SJCRH30 (cell line): ENCODE measurements at regions not wholly inside any gene's neighbourhood (a gene's known extent, or its start where the extent isn't known, plus 50 kb on each side); places are given as distances from the start of the nearest gene placed in this dataset.

ENCODE experiments used
- DNase-seq, 2 experiments: peaks; one replicate each; pipeline ENCODE4 v3.0.0-alpha.2; 2015 to 2020
- H3K27ac ChIP-seq: fragments of 250-450 bp; sonication (Bioruptor Pico); 2 replicates; pipeline ENCODE4 v1.5.1; 2020; ENCODE audit warnings: mild to moderate bottlenecking, moderate library complexity
- H3K27me3 ChIP-seq: fragments of 250-450 bp; sonication (Bioruptor Pico); 2 replicates; pipeline ENCODE4 v1.5.1; 2020; ENCODE audit warnings: mild to moderate bottlenecking, moderate library complexity
- H3K36me3 ChIP-seq: fragments of 250-450 bp; sonication (Bioruptor Pico); 2 replicates; pipeline ENCODE4 v1.5.1; 2020; ENCODE audit warnings: mild to moderate bottlenecking, moderate library complexity
- H3K4me1 ChIP-seq: fragments of 250-450 bp; sonication (Bioruptor Pico); 2 replicates; pipeline ENCODE4 v1.5.1; 2020; ENCODE audit warnings: mild to moderate bottlenecking, moderate library complexity
- H3K4me3 ChIP-seq: fragments of 250-450 bp; sonication (Bioruptor Pico); 2 replicates; pipeline ENCODE4 v1.5.1; 2020; ENCODE audit warnings: mild to moderate bottlenecking, moderate library complexity
- H3K9me3 ChIP-seq: fragments of 250-450 bp; sonication (Bioruptor Pico); replicated peaks from 2 replicates; pipeline ENCODE4 v1.5.1; 2020; ENCODE audit warnings: mild to moderate bottlenecking, moderate library complexity

DNA sequence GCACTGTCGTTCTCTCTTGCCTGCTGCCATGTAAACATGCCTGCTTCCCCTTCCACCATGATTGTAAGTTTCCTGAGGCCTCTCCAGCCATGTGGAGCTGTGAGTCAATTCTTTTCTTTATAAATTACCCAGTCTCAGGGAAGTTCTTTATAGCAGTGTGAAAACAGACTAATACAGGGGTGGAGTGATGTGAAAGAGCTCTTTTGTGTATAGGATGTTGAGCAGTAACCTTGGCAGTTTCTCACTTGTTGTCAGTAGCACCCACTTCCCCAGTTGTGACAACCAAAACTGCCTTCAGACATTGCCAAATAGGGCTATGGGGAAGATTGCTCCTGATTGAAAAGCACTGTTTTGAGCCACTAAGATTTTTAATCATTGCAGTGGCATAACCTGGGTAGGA is 552.2 kb upstream of the ZNF462 start:
- no peak overlapping the region for H3K27ac ChIP-seq
- no peak for DNase-seq
- H3K9me3 ChIP-seq, result no peaks in the 10 kb centered on the region
- no peaks in the 10 kb centered on the region for H3K27me3 ChIP-seq
- H3K4me3 ChIP-seq, result no peak overlapping the region
- no peaks in the 10 kb centered on the region for H3K36me3 ChIP-seq
- H3K4me1 ChIP-seq, result no peaks in the 10 kb centered on the region

DNA sequence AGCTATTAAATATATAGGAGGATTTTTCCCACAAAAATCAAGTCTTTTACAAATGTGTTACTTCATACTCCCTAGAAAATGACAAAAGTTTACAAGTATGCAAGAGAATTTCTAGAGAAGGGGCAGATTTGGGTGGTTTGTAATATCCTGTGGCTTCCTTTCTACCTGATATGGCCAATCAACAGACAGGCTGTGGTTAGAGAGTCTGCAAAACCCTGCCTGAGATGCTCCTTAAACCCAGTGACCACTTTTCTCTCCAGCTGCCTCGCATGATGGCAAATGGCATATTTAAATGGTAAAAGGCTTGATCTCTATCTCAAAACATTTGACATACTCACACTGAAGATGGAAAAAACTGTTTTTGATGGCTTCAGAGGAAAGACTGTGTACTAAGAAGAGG is 550.1 kb upstream of the ZNF462 start:
- H3K27me3 ChIP-seq, result no peaks in the 10 kb centered on the region

DNA sequence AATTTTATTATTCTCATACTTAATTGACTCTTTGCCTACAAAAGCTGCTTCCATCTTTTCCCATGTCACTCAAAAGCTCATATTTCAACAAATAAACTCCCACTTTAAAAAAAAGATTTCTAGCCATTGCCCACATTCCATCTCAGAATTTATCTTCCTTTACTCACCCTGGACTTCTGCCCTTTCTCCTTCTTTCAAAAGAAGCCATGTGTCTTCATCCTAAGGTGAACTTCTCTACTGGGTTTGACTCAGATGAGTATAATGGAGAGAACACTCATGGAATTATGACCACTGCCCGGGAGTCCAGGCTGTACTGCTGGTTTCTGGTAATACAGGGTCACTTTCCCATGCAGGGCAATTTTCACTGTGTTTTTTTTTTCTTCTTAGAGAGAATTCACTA is 548.5 kb upstream of the ZNF462 start:
- no peaks in the 10 kb centered on the region for H3K4me1 ChIP-seq
- no peak for DNase-seq
- no peak overlapping the region for H3K27ac ChIP-seq
- no peaks in the 10 kb centered on the region for H3K36me3 ChIP-seq
- no peak overlapping the region for H3K4me3 ChIP-seq
- H3K9me3 ChIP-seq, result no peaks in the 10 kb centered on the region
- H3K27me3 ChIP-seq, result no peaks in the 10 kb centered on the region

More for the DNA sequence above, 550.1 kb upstream of the ZNF462 start:
- Histone ChIP-seq H3K4me3 (no peak overlapping the region), H3K27ac (no peak overlapping the region), H3K9me3 (no peaks in the 10 kb centered on the region), H3K36me3 (no peaks in the 10 kb centered on the region), H3K4me1 (no peaks in the 10 kb centered on the region)
- no peak for DNase-seq

DNA sequence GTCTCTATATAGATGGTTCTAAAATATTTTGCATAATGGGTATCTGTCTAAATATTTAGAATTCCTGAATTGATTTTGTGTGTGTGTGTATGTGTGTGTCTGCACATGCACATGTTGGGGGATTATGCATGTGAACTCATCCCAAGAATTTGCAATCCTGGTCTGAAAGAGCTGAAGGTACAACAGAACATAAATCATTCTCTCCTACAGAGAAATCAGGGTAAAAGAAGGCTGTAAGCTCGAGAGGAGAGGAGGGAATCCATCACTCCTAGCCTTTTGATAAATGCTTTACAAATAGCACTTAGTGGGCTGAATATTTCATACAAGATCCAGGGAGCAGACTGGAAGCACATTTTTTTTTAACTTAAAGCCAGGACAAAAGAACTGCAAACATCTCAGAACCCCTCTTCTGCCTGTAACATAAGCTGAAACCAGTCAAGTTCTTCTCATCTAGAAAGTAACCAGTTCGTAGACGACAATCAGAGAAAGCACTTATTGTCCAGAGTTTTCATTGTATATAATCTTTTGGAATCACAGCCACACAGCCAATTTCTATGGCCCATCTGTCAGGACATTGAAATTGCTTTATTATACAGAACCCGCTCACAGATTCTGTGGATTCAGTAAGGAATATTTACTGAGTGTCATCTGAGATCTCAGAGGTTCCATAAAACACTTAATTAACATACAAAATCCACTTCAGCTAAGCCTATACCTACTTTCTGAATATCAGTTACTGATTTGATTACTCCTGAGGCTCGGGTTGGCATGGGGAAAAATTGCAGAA is 541.4 kb upstream of the ZNF462 start:
- DNase-seq, result no peak
- Histone ChIP-seq H3K27me3 (no peaks in the 10 kb centered on the region), H3K36me3 (no peaks in the 10 kb centered on the region), H3K9me3 (no peaks in the 10 kb centered on the region), H3K4me1 (no peaks in the 10 kb centered on the region), H3K4me3 (no peak overlapping the region), H3K27ac (no peak overlapping the region)

DNA sequence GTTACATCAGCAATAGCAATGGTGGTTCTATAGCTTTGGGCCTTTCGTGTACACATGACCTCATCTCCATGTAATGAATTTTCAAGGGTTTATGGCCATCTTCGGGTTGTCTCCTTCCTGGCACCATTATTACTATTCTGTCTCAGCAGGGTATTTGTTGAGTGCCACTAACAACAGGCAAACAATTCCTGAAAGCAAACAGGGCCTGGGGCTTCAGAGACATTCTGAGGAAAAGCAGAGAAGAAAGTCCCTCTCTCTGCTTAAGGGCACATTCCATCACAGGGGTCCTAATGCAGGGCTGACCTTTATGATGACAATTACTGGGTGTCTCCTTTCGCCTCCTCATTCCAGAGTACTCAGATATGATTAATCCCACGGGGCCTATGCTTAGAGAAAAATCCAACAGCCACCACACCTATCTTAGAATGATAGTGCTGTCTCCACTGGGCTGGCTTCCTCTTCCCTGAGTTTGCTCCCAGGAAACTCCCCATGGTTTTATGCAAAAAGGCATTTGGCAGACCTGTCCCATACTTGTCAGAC is 540.2 kb upstream of the ZNF462 start:
- no peak overlapping the region for H3K27ac ChIP-seq
- no peaks in the 10 kb centered on the region for H3K9me3 ChIP-seq
- H3K4me3 ChIP-seq, result no peak overlapping the region
- no peaks in the 10 kb centered on the region for H3K27me3 ChIP-seq
- no peaks in the 10 kb centered on the region for H3K4me1 ChIP-seq
- no peaks in the 10 kb centered on the region for H3K36me3 ChIP-seq
- DNase-seq, result no peak

DNA sequence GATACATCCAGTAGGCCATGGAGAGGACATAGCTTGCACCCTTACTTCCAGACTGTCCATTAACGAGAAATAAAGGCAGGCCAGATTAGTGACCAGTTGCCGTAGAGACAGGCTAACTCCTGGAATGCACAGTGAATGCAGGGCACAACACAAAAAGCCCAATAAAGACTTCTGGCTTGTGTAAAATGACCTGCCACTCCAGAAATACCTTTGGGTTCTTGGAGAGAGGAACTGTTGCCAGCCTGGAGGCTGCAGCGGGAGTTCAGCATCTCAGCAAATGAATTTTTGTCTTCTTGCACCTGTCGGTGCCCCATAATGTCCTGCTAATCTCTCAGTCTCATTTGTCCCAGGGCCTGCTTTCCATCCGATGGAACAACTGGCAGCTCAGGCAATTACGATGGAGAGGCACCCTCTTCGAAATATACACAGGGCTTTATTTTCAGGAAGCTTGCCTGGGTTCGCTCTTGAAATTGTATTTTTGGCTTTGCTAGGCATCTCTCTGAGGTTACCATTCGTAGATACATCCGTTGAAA is 538.8 kb upstream of the ZNF462 start:
- H3K36me3 ChIP-seq, result no peaks in the 10 kb centered on the region
- H3K4me3 ChIP-seq, result no peak overlapping the region
- H3K4me1 ChIP-seq, result no peaks in the 10 kb centered on the region
- DNase-seq, result peak; percentile 25 to 68
- H3K27ac ChIP-seq, result no peak overlapping the region
- H3K9me3 ChIP-seq, result no peaks in the 10 kb centered on the region
- H3K27me3 ChIP-seq, result no peaks in the 10 kb centered on the region

DNA sequence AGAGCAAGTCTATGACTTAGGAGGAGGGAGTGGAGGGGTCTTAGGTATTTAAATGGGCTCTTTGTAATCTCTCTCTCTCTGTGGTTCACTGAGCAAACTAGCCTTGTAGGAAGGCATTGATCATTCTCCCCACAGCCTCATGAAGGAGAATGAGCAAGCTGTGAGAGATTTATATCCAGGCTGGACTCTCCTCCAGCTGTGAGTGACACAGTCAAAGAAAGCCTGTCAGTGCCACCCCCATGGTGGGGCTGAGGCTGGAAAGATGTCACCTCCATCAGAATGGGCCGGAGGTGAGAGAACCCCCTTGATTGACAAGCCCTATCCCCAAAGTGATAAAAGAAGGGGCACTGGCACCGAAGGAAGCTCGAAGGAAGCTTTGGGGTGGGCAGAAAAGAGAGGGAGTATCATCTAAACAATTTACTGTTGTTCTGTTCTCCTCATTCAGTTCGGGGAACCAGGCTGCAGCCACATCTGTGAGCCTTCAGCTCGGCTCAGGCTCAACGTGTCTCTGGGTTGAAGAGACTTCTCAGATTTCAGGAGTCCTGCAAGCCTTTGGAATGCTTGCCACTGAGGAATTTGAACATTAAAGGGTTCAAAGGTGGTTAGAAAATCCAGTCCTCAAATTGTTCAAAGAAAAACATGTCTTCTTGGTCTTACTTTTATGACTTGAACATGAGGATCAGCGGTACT is 538.2 kb upstream of the ZNF462 start:
- Histone ChIP-seq H3K4me3 (no peak overlapping the region), H3K9me3 (no peaks in the 10 kb centered on the region), H3K27ac (no peak overlapping the region), H3K36me3 (no peaks in the 10 kb centered on the region), H3K27me3 (no peaks in the 10 kb centered on the region), H3K4me1 (no peaks in the 10 kb centered on the region)
- peak; percentile 7 to 37 for DNase-seq

DNA sequence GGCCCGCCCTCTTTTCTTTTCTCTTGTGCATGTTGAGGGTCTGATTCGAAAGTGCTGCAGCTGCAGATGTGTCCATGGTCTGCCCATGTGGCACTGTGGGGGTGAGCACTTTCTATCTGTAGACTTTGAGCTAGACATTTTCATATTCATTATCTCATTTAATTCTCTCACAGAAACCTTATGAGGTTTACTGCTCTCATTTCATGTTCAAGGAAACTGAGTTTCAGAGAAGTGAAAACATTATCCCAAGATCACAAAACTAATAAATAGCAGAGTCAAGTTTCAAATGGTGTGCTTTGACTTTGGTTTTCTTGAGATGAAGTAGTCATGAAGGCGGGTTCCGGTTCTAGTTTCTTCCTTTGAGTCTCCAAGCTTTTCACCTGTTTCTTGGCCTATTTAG is 536.5 kb upstream of the ZNF462 start:
- no peaks in the 10 kb centered on the region for H3K36me3 ChIP-seq
- H3K4me3 ChIP-seq, result no peak overlapping the region
- H3K4me1 ChIP-seq, result no peaks in the 10 kb centered on the region
- DNase-seq, result no peak
- no peaks in the 10 kb centered on the region for H3K27me3 ChIP-seq
- H3K9me3 ChIP-seq, result no peaks in the 10 kb centered on the region
- no peak overlapping the region for H3K27ac ChIP-seq

DNA sequence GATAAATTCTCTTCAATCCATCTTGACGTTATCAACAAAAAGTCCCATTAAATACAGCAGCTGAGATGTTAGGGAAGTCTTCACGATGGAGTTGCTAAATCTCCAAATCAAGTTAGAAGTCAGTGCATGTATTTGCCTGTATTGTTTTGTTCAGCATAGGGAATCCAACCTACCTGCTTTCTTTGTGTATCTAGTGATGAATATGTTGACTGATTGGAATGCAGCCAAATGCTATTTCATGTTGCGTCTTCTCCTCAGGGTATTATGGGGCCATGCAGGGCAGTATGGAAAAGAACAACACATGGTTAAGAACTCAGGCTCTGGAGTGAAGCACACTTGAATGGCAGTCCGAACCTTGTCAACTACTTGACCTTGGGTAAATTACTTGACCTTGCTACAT is 529.5 kb upstream of the ZNF462 start:
- no peaks in the 10 kb centered on the region for H3K9me3 ChIP-seq
- no peak overlapping the region for H3K27ac ChIP-seq
- peaks cover 14% of the 10 kb centered on the region; the same call in 1 of the 2 replicates for H3K4me1 ChIP-seq
- DNase-seq, result peak in 1 of 2 experiments; percentile 40
- H3K4me3 ChIP-seq, result no peak overlapping the region
- no peaks in the 10 kb centered on the region for H3K36me3 ChIP-seq
- no peaks in the 10 kb centered on the region for H3K27me3 ChIP-seq

DNA sequence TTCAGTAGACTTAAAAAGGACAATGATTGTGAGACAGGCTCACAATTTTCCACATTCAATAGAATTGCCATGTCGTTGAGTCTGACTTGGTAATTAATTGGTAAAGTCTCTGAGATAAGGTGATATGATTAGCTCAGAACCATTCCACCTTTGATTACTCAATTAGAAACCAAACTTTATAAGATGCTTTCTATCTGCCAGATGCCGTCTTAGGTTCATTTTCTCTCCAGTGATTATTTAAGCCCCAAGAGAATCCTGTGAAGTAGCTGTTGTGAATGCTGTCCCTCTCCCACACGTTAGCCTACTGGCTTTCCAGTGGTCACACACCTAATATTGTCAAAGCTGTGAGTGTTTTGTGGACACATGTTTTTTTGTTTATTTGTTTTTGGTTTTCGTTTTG is 528.9 kb upstream of the ZNF462 start:
- Histone ChIP-seq H3K4me3 (no peak overlapping the region), H3K27ac (no peak overlapping the region), H3K36me3 (no peaks in the 10 kb centered on the region), H3K4me1 (peaks cover 14% of the 10 kb centered on the region; the same call in 1 of the 2 replicates), H3K9me3 (no peaks in the 10 kb centered on the region), H3K27me3 (no peaks in the 10 kb centered on the region)
- DNase-seq, result no peak

DNA sequence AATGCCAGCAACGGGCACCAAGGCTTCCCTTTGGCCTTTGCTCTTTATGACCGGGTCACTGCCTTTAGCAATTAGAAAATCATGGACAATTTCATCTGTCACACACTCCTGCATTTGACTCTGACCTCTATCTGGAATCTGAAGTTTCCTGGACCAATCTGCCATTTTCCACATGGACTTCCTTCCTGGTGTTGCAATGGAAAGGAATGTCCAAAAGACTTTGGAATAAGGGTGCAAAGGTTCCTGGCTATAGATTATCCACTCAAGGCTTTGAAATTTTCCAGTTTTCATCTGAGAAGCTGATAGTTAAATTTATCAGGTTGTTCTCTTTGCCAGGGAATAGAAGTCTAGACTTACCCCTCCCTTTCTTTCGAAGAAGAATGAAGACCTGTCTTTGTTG is 523.1 kb upstream of the ZNF462 start:
- Histone ChIP-seq H3K27ac (no peak overlapping the region), H3K4me3 (no peak overlapping the region), H3K9me3 (no peaks in the 10 kb centered on the region), H3K4me1 (no peaks in the 10 kb centered on the region), H3K36me3 (no peaks in the 10 kb centered on the region), H3K27me3 (no peaks in the 10 kb centered on the region)
- no peak for DNase-seq

DNA sequence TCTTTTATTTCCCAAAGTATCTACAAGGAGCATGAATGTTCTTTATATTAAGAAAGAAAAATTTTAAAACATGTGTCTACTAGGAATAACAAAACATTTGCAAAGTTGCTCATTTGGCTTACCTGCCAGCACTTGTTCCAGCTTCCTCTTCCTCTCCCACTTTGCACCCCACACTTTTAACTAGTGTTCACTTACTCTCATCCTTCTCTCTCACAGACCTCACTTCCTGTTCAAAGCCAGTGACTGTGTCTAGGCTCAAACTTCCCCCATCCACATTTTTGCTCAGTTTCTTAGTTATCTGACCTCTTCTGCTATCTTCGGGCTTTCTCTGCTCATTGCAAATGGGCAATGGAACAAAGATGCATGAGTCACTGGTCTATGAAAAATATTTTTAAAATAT is 512.2 kb upstream of the ZNF462 start:
- Histone ChIP-seq H3K27ac (no peak overlapping the region), H3K4me1 (no peaks in the 10 kb centered on the region), H3K36me3 (no peaks in the 10 kb centered on the region), H3K9me3 (no peaks in the 10 kb centered on the region), H3K4me3 (no peak overlapping the region), H3K27me3 (no peaks in the 10 kb centered on the region)
- DNase-seq, result no peak

DNA sequence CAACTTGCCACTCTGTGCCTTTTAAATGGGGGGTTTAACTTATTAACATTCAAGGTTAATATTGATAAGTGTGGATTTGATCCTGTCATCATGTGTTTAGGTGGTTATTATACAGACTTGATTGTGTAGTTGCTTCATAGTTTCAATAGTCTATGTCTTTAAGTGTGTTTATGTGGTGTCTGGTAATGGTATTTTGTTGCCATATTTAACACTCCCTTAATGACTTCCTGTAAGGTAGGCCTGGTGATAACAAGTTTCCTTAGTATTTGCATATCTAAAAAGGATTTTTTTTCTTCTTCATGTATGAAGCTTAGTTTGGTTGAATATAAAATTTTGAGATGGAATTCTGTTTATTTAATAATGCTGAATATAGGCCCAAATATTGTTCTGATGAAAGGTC is 506.0 kb upstream of the ZNF462 start:
- Histone ChIP-seq H3K27me3 (no peaks in the 10 kb centered on the region), H3K4me3 (no peak overlapping the region), H3K4me1 (no peaks in the 10 kb centered on the region), H3K36me3 (no peaks in the 10 kb centered on the region), H3K9me3 (no peaks in the 10 kb centered on the region), H3K27ac (no peak overlapping the region)
- DNase-seq, result no peak

DNA sequence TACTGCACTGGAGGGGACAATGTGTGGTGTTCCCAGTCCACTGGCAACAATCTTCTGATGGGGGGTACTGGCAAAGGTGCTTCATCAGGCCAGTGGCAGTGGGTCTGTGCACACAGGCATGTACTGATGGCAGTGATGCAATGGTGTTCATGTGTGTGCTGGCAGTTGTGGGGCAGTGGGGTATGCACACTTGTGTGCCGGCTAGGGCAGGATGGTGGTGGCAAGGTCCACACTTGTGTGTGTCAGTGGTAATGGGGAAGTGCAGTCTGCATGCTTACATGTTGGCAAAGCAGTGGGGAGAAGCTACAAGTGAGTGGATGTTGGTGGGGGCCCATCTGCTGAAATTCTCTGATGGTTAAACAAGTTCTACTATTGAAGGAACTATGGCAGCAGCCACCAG is 504.6 kb upstream of the ZNF462 start:
- H3K36me3 ChIP-seq, result no peaks in the 10 kb centered on the region
- H3K27ac ChIP-seq, result no peak overlapping the region
- no peak for DNase-seq
- no peaks in the 10 kb centered on the region for H3K27me3 ChIP-seq
- no peak overlapping the region for H3K4me3 ChIP-seq
- H3K4me1 ChIP-seq, result no peaks in the 10 kb centered on the region
- H3K9me3 ChIP-seq, result no peaks in the 10 kb centered on the region

DNA sequence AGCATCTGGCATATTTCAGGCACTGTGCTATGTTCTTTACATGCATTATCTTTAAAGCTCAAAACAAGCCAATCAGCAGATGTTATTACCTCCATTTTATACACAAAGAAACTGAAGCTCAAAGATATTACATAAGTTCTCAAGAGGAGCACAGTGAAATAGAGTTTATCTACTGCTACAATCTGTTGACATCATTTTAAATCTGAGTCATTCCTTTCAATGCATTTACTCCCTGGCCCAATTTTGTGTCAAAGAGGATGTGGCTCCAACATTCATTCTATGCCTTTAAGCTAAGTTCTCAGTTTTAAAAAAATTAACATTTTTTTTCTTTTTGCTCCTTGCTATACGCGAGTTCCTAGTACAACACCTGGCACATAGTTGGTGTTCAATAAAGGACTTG is 486.3 kb upstream of the ZNF462 start:
- no peak overlapping the region for H3K27ac ChIP-seq
- H3K27me3 ChIP-seq, result no peaks in the 10 kb centered on the region; the same call in 1 of the 2 replicates
- H3K9me3 ChIP-seq, result no peaks in the 10 kb centered on the region
- H3K36me3 ChIP-seq, result no peaks in the 10 kb centered on the region
- H3K4me3 ChIP-seq, result no peak overlapping the region
- DNase-seq, result no peak
- H3K4me1 ChIP-seq, result no peaks in the 10 kb centered on the region
